GM23338 (cell line): ENCODE measurements at regions not wholly inside any gene's neighbourhood (a gene's known extent, or its start where the extent isn't known, plus 50 kb on each side); places are given as distances from the start of the nearest gene placed in this dataset.

Experiments
- ATAC-seq: fragments of 200-7000 bp; cut with Tn5 transposase; 3 replicates; pipeline ENCODE4 v1.9.1; 2020
- DNase-seq: peaks from one replicate; pipeline ENCODE4 v3.0.0-alpha.2; 2015; ENCODE audit warnings: low spot score
- H2AFZ ChIP-seq: fragments of 200-600 bp; sonication (generic); 2 replicates; pipeline ENCODE4 v1.8.0; 2016; ENCODE audit warnings: antibody characterized with exemption, mild to moderate bottlenecking, moderate library complexity
- H3F3A ChIP-seq: fragments of 200-600 bp; sonication (generic); replicated peaks from 2 replicates; pipeline ENCODE4 v1.8.0; 2017; ENCODE audit warnings: antibody characterized with exemption, mixed run types, low read depth
- H3K27ac ChIP-seq: fragments of 200-600 bp; sonication (generic); 2 replicates; pipeline ENCODE4 v1.6.1; 2016; ENCODE audit warnings: low read depth
- H3K27me3 ChIP-seq: fragments of 200-600 bp; sonication (generic); 2 replicates; pipeline ENCODE4 v1.8.0; 2016; ENCODE audit warnings: mild to moderate bottlenecking, mixed run types, moderate library complexity; ENCODE audit not compliant: insufficient read depth
- H3K36me3 ChIP-seq: fragments of 200-600 bp; sonication (generic); 2 replicates; pipeline ENCODE4 v1.8.0; 2016; ENCODE audit warnings: mild to moderate bottlenecking; ENCODE audit not compliant: insufficient read depth
- H3K4me1 ChIP-seq: fragments of 200-600 bp; sonication (generic); 2 replicates; pipeline ENCODE4 v1.8.0; 2016; ENCODE audit warnings: mild to moderate bottlenecking, moderate library complexity; ENCODE audit not compliant: insufficient read depth
- H3K4me2 ChIP-seq: fragments of 200-600 bp; sonication (generic); 2 replicates; pipeline ENCODE4 v1.7.1; 2017; ENCODE audit warnings: mixed run types
- H3K4me3 ChIP-seq: fragments of 200-600 bp; sonication (generic); 2 replicates; pipeline ENCODE4 v1.6.1; 2016; ENCODE audit warnings: mixed run types
- H3K79me2 ChIP-seq: fragments of 200-600 bp; sonication (generic); replicated peaks from 2 replicates; pipeline ENCODE4 v1.8.0; 2017; ENCODE audit warnings: mild to moderate bottlenecking; ENCODE audit not compliant: insufficient read depth
- H3K9me2 ChIP-seq: fragments of 200-600 bp; sonication (generic); 2 replicates; pipeline ENCODE4 v1.8.0; 2017; ENCODE audit not compliant: insufficient read depth
- H4K20me1 ChIP-seq: fragments of 200-600 bp; sonication (generic); replicated peaks from 2 replicates; pipeline ENCODE4 v1.8.0; 2017; ENCODE audit warnings: mild to moderate bottlenecking; ENCODE audit not compliant: insufficient read depth
- H3K27ac Mint-ChIP-seq: 2 replicates; pipeline ENCODE4 v1.8.0; 2020; ENCODE audit warnings: inconsistent platforms, mild to moderate bottlenecking, moderate library complexity, mixed read lengths
- H3K27me3 Mint-ChIP-seq: 3 replicates; pipeline ENCODE4 v1.8.0; 2022; ENCODE audit warnings: low read depth, mild to moderate bottlenecking, moderate library complexity, mixed read lengths, inconsistent platforms; ENCODE audit not compliant: insufficient read depth, poor library complexity
- H3K36me3 Mint-ChIP-seq: 3 replicates; pipeline ENCODE4 v1.8.0; 2021; ENCODE audit warnings: low read depth, mild to moderate bottlenecking, inconsistent platforms, moderate library complexity, mixed read lengths
- H3K4me1 Mint-ChIP-seq: 3 replicates; pipeline ENCODE4 v1.8.0; 2020; ENCODE audit warnings: mild to moderate bottlenecking, inconsistent platforms, mixed read lengths
- H3K4me3 Mint-ChIP-seq: 3 replicates; pipeline ENCODE4 v1.8.0; 2021; ENCODE audit warnings: moderate library complexity, mild to moderate bottlenecking, inconsistent platforms, mixed read lengths
- H3K9me3 Mint-ChIP-seq: 3 replicates; pipeline ENCODE4 v1.8.0; 2020; ENCODE audit warnings: moderate library complexity, mild to moderate bottlenecking, inconsistent platforms, mixed read lengths
- CREB1 ChIP-seq: fragments of 250-450 bp; sonication (Bioruptor Pico); IDR thresholded peaks from 2 replicates; pipeline ENCODE4 v1.5.0; 2020; ENCODE audit warnings: low read depth, mild to moderate bottlenecking, moderate library complexity
- CTCF ChIP-seq, 2 experiments: fragments of 200-600 bp in 1 of 2; sonication (generic) in 1 of 2; conservative IDR thresholded peaks; 2 replicates each; pipeline versions ENCODE4 v1.5.1 to v1.6.1; 2016 to 2017; ENCODE audit warnings: antibody characterized with exemption in 2 of 2, low read depth in 2 of 2, mild to moderate bottlenecking in 2 of 2, moderate library complexity in 1 of 2
- EZH2 ChIP-seq: fragments of 200-600 bp; sonication (generic); IDR thresholded peaks from one replicate; pipeline ENCODE4 v1.8.0; 2017; ENCODE audit warnings: antibody characterized with exemption, mild to moderate bottlenecking, low read depth; ENCODE audit not compliant: unreplicated experiment
- EZH2phosphoT487 ChIP-seq: fragments of 200-600 bp; sonication (generic); IDR thresholded peaks from one replicate; pipeline ENCODE4 v1.8.1; 2018; ENCODE audit warnings: antibody characterized with exemption; ENCODE audit not compliant: unreplicated experiment
- JUNB ChIP-seq: IDR thresholded peaks from one replicate; pipeline ENCODE4 v1.6.1; 2016; ENCODE audit warnings: antibody characterized with exemption; ENCODE audit not compliant: unreplicated experiment
- NANOG ChIP-seq: IDR thresholded peaks from 2 replicates; pipeline ENCODE4 v1.6.1; 2016; ENCODE audit warnings: antibody characterized with exemption, borderline replicate concordance
- POLR2AphosphoS5 ChIP-seq: IDR thresholded peaks from 2 replicates; pipeline ENCODE4 v1.6.1; 2016; ENCODE audit warnings: antibody characterized with exemption, low read depth
- REST ChIP-seq: IDR thresholded peaks from one replicate; pipeline ENCODE4 v1.6.1; 2018; ENCODE audit warnings: antibody characterized with exemption; ENCODE audit not compliant: unreplicated experiment
- STAT1 ChIP-seq: IDR thresholded peaks from one replicate; pipeline ENCODE4 v1.6.1; 2016; ENCODE audit warnings: antibody characterized with exemption; ENCODE audit not compliant: unreplicated experiment
- ZNF114 ChIP-seq: fragments of 250-450 bp; sonication (Bioruptor Pico); IDR thresholded peaks from 2 replicates; pipeline ENCODE4 v1.5.0; 2020; ENCODE audit warnings: mild to moderate bottlenecking, moderate library complexity
- ZNF331 ChIP-seq: fragments of 250-450 bp; sonication (Bioruptor Pico); IDR thresholded peaks from 2 replicates; pipeline ENCODE4 v1.5.0; 2020; ENCODE audit warnings: low read depth, mild to moderate bottlenecking, moderate library complexity
- ZNF462 ChIP-seq: fragments of 250-450 bp; sonication (Bioruptor Pico); IDR thresholded peaks from 2 replicates; pipeline ENCODE4 v1.5.0; 2020; ENCODE audit warnings: mild to moderate bottlenecking, moderate library complexity

- Histone ChIP-seq H3K4me3 (no peak overlapping the region), H3K27me3 (no peaks in the 10 kb centered on the region), H2AFZ (no peak overlapping the region), H3K4me2 (no peak overlapping the region), H3K4me1 (no peaks in the 10 kb centered on the region), H3K36me3 (no peaks in the 10 kb centered on the region), H4K20me1 (no peaks in the 10 kb centered on the region), H3F3A (no peaks in the 10 kb centered on the region), H3K27ac (no peak overlapping the region), H3K9me2 (no peaks in the 10 kb centered on the region), H3K79me2 (no peaks in the 10 kb centered on the region)
- Mint-ChIP-seq H3K4me3 (no peak overlapping the region), H3K27me3 (no peaks in the 10 kb centered on the region), H3K4me1 (no peaks in the 10 kb centered on the region), H3K27ac (no peak overlapping the region), H3K9me3 (no peaks in the 10 kb centered on the region), H3K36me3 (no peaks in the 10 kb centered on the region)
- no peak for TF ChIP-seq NANOG
- TF ChIP-seq REST = no peak
- TF ChIP-seq CREB1 (CRISPR knock-in tag) = no peak
- no peak for TF ChIP-seq STAT1
- no peak for TF ChIP-seq EZH2
- TF ChIP-seq EZH2phosphoT487 = no peak
- ATAC-seq = no peak
- no peak for DNase-seq
Observed at GRCh38 chr5:100276071-100276470, 259.1 kb upstream of the FAM174A start.

GRCh38 chr5:100275631-100276030, 259.5 kb upstream of the FAM174A start:
- Histone ChIP-seq H3K79me2 (no peaks in the 10 kb centered on the region), H3K4me3 (no peak overlapping the region), H3F3A (no peaks in the 10 kb centered on the region), H3K9me2 (no peaks in the 10 kb centered on the region), H3K27ac (no peak overlapping the region), H3K27me3 (no peaks in the 10 kb centered on the region), H2AFZ (no peak overlapping the region), H4K20me1 (no peaks in the 10 kb centered on the region), H3K36me3 (no peaks in the 10 kb centered on the region), H3K4me2 (no peak overlapping the region), H3K4me1 (no peaks in the 10 kb centered on the region)
- DNase-seq (no peak), ATAC-seq (no peak)
- H3K27me3 Mint-ChIP-seq = no peaks in the 10 kb centered on the region
- no peak overlapping the region for H3K4me3 Mint-ChIP-seq
- no peaks in the 10 kb centered on the region for H3K36me3 Mint-ChIP-seq
- no peaks in the 10 kb centered on the region for H3K4me1 Mint-ChIP-seq
- no peaks in the 10 kb centered on the region for H3K9me3 Mint-ChIP-seq
- no peak overlapping the region for H3K27ac Mint-ChIP-seq
- TF ChIP-seq CTCF (conservative IDR thresholded peaks at IDR 0.05; ENCODE audit: low read depth in 2 of 2) (no peak), JUNB (no peak), CREB1 (CRISPR knock-in tag) (no peak), POLR2AphosphoS5 (no peak), EZH2phosphoT487 (no peak), ZNF331 (CRISPR knock-in tag) (no peak), ZNF114 (CRISPR knock-in tag) (no peak), ZNF462 (CRISPR knock-in tag) (no peak)
